ENCODE measurements at regions not wholly inside any gene's neighbourhood (a gene's known extent, or its start where the extent isn't known, plus 50 kb on each side); places are given as distances from the start of the nearest gene placed in this dataset.

GRCh38 chr18:61658431-61658830, 234.4 kb downstream of the RNF152 start:
- no peak for TF ChIP-seq POLR2A (IDR thresholded peaks at IDR 0.05)
- no peak for TF ChIP-seq CTCF (IDR thresholded peaks at IDR 0.05)
